GM18505 (cell line): ENCODE measurements at regions not wholly inside any gene's neighbourhood (a gene's known extent, or its start where the extent isn't known, plus 50 kb on each side); places are given as distances from the start of the nearest gene placed in this dataset.
"Not testable (repeated sequence)": the region's sequence is repeated elsewhere in the genome, so short reads cannot be mapped to it uniquely, and the experiment has no call there.

Experiments
- ATAC-seq: cut with Tn5 transposase; IDR thresholded peaks from one replicate; pipeline ENCODE4 v1.9.1; 2021; ENCODE audit not compliant: unreplicated experiment
- POLR2A ChIP-seq: IDR thresholded peaks from 4 replicates; pipeline ENCODE4 v1.6.1; 2011; ENCODE audit warnings: borderline replicate concordance; ENCODE audit not compliant: insufficient read depth, insufficient read length; ENCODE audit errors: extremely low read depth

DNA sequence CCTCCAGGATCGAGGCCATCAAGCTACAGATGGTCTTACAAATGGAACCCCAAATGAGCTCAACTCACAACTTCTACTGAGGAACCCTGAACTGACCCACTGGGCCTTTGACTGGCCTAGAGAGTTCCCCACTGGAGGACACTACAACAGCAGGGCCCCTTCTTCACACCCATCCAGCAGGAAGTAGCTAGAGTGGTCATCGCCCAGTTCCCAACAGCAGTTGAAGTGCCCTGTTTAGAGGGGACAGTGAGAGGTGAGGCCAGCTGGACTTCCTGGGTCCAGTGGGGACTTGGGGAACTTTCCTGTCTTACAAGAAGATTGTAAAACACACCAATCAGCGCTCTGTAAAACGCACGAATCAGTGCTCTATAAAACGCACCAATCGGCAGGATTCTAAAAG lies 247.9 kb upstream of the BTG1 start:
- no peak for TF ChIP-seq POLR2A
- no peak for ATAC-seq

DNA sequence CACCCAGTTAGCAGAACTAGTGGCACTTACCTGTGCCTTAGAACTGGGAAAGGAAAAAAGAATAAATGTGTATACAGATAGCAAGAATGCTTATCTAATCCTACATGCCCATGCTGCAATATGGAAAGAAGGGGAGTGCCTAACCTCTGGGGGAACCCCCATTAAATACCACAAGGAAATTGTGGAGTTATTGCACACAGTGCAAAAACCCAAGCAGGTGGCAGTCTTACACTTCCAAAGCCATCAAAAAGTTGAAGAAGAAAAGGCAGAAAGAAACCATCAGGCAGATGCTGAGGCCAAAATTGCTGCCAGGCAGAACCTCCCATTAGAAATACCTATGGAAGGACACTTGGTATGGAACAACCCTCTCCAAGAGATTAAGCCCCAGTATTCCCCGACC lies 246.1 kb upstream of the BTG1 start:
- not testable (repeated sequence) for ATAC-seq

DNA sequence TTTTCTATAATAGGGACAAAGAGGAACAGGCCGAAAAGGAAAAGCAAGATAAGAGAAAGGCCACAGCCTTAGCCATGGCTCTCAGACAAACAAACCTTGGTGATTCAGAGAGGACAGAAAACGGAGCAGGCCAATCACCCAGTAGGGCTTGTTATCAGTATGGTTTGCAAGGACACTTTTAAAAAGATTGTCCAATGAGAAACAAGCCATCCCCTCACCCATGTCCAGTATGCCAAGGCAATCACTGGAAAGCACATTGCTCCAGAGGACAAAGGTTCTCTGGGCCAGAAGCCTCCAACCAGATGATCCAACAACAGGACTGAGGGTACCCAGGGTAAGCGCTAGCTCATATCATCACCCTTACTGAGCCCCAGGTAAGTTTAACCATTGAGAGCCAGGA lies 243.8 kb upstream of the BTG1 start:
- no peak for ATAC-seq
- TF ChIP-seq POLR2A, result no peak

DNA sequence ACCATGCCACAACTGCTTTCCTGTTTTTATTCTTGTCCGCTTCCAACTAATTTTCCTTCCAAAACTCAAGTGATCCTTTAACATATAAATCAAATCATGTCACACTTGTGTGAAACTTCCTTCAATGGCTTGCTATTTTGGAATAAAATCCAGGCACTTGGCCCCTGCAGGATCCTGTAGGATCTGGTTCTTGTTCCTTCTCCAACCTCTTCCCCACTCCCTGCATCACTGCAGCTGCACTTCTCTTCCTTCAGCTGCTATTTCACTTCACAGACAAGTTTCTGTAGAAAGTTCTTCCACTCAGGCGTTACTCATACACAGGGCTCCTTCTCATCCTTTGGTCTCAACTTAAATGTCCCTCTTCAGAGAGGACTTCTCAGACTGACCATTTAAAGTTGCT lies 239.7 kb upstream of the BTG1 start:
- no peak for ATAC-seq
- no peak for TF ChIP-seq POLR2A

DNA sequence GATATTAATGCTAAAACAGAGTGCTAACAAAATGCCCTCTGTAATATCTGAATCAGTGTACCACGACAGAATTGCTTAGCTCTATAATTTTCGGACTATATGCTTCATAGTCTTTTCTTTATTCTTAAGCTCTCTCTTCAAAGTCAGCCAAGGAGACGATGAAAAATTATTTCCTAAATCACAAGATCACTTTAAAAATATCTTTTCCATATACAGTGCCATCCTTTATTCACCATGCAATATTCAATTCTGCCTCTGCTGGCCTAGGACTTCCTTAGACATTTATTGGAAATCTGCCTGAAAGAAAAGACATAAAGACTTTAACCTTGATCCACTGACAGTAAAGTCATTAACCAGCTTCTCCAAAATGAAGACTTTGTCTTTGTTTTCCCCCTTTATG lies 238.9 kb upstream of the BTG1 start:
- no peak for ATAC-seq
- TF ChIP-seq POLR2A, result no peak

DNA sequence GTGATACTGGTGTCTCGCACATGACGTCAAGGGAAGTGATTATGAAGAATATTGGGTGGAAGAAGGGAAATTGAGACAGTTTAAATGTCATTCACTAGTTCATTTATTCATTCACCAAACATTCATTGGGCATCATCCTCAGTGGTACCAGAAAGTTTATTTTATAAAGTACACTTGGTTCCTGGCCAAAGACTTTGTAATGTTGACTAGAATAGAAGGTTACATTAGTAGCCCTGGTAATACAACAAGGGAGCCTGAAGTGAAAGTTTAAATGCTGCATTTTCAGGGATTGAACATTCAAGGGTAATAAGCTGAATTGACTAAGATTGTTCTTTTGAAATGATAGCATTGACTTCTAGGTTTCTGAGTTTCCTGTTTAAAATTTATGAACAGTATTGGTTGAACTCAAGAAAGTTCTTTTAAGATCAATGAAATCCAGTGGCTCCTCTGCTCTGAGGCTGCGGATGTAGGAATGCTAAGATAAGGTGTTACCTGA lies 236.8 kb upstream of the BTG1 start:
- no peak for TF ChIP-seq POLR2A
- ATAC-seq, result no peak

DNA sequence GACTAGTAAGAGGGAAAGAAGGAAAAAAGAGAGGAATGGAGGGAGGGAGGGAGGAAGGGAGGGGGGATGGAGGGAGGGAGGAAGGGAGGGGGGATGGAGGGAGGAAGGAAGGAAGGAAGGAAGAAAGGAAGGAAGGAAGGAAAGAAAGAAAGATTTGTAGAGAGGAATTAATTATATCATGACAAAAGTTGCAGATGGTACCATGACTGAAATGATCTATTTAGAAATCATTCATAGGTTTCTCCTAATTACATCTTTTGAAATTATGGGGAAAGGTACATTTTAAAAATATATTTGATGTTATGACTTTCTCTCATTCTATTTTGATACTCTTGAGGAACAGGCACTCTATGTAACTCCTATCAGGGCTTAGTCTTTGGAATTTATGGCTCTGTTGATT lies 236.2 kb upstream of the BTG1 start:
- ATAC-seq, result no peak
- no peak for TF ChIP-seq POLR2A

DNA sequence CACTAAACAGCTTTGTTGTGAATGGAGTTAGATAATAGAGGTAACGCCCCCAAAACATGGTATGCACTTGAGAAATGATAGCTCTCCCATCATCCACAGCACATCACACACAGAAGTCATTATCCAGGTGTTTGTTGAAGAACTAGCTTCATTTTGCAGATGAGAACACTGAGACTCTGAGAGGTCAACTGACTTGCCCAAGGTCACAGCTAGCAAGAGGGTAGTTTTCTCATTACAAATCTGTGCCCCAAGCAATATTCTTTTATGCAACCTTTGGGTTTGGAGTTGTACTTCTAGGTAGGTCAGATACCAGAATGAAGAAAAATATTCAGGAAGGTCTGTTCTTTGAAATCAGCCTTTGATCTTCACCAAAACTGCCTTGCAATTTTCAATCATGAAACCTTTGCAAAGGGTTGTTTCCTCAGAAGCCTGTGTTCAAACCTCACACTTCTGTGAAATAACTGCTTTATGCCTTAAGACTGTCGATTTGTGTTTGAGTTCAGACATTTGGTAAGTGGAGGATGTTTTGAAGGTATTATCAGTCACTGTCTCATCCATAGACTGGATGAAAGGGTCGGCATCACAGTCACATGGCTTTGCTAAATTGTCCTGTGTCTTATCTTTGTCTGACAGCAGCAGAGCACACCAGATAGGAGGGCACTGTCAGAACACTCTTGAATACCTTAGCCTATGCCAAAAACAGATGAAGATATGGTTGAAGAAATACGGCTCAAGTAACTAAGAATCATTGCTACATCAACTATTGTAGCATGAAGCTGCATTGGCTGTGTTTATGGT lies 233.2 kb upstream of the BTG1 start:
- no peak for TF ChIP-seq POLR2A
- ATAC-seq, result no peak

DNA sequence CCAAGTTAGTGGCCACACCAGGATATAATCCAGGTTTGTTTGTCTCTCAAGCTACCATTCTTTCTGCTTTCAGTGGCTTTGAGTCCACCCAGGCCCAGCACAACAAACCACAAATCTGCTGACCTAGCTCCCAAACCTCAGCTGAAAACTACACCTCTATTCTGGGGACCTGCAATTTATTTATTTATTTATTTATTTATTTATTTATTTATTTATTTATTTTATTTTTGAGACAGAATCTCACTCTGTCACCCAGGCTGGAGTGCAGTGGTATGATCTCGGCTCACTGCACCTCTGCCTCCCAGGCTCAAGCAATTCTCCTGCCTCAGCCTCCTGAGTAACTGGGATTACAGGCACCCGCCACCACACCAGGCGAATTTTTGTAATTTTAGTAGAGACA lies 229.9 kb upstream of the BTG1 start:
- ATAC-seq, result not testable (repeated sequence)

DNA sequence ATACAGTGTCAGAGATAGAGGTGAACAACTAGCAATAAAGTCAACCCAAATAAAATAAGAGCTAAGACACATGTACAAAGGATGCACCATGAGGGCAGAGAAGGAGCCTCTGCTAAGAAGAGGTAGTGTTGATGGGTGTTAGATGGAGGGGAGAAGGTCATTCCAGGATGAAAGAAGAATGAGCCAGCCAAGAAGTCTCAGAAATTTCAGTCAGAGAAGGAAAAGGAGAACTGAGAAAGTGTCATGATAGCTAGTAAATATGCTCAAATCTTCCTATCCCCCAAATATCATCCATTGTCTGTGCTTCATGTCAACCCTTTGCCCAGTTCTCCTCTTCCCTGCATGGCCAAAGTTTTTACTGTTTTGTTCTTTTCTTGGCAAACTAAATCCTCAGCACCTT lies 225.2 kb upstream of the BTG1 start:
- ATAC-seq, result peak; percentile 51
- TF ChIP-seq POLR2A, result no peak

DNA sequence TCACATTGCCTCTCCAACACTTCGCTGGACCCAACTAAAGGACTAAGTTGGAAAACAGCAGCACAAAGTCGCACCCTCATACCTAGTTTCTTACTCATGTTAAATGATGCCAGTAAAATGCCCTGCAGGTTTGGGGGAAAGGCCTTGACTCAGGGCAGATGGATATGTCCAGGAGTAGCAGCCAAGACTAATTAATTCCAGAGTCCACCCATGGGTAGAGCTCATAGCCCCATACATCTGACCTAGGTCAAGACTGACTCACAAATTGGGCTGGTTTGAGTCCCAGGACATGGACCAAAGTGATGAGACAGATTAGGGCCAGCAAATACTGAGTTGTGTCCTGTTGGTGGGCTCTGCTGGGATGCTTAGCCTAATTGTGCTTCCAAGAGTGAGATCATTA lies 224.0 kb upstream of the BTG1 start:
- TF ChIP-seq POLR2A, result no peak
- ATAC-seq, result no peak

DNA sequence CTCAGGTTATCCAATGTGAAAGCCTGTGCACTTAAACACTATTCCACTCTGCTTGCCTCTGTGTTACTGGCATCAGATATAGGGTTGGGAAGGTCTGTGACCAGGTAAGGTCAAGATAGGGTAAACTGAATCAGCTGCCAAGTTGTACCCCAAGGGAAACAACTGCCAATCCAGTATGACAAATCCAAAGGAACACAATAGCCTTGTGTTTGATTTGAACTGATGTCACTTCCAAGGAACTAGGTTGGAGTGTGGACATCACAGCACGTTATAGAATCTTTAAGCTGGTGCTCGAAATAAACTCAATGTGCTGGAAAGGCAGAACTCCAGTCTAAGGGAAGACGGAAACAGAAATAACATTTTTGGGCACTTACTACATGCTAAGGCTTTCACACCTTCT lies 223.4 kb upstream of the BTG1 start:
- TF ChIP-seq POLR2A, result no peak
- no peak for ATAC-seq

DNA sequence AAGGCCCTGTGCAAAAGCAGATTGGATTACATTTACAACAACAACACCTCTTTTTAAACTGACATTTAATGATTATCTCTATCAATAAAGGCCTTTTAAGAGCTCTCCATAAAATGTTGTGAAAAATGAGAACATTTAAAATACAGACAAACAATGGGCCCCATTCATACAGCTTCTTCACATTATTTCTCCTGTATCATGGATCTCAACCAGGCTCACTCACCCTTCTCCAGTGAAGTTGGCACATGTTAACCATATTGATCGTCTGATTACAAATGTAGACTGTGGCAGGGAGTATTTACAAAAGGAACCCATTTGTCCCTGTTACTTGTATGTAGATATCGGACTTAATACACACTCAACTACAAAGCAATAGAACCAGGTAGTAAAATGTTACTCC lies 220.2 kb upstream of the BTG1 start:
- TF ChIP-seq POLR2A, result no peak
- ATAC-seq, result no peak

DNA sequence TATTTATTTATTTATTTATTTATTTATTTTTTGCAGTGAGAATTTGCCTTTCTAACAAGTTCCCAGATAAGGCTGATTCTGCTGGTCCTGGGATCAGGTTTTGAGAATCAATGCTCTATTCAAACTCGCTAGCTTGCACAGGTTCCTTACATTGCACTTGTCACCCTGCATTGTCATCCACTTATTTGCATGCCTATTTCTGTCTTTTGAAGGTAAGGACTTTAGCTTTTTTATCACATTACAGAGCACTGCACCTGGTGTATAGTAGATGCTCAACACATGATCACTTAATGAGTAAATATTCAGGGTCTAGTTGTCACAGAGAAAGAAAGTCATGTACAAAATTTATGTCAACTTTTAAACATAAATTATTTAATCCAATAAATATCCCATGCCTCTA lies 219.7 kb upstream of the BTG1 start:
- ATAC-seq, result no peak
- TF ChIP-seq POLR2A, result no peak
